Right atrium auricular region (tissue), 2 donors: ENCODE measurements at regions not wholly inside any gene's neighbourhood (a gene's known extent, or its start where the extent isn't known, plus 50 kb on each side); places are given as distances from the start of the nearest gene placed in this dataset.

Experiments
- DNase-seq: peaks from one replicate; pipeline ENCODE4 v3.0.0-alpha.2; 2019; ENCODE audit warnings: low spot score
- H3K27ac ChIP-seq, 2 donors: fragments of 200-600 bp; sonication (generic); 1 replicate in 1 of 2; 2 replicates in 1 of 2; pipeline ENCODE4 v1.5.1; 2016 to 2019
- H3K27me3 ChIP-seq, 2 donors: fragments of 200-600 bp; sonication (generic); one replicate each; pipeline versions ENCODE4 v1.5.1 to v1.6.0; 2017 to 2019
- H3K36me3 ChIP-seq: fragments of 200-600 bp; sonication (generic); one replicate; pipeline ENCODE4 v1.5.1; 2016
- H3K4me1 ChIP-seq, 2 donors: fragments of 200-600 bp; sonication (generic); one replicate each; pipeline versions ENCODE4 v1.5.1 to v1.6.0; 2017 to 2019
- H3K4me3 ChIP-seq, 2 donors: fragments of 200-600 bp; sonication (generic); 1 replicate in 1 of 2; 2 replicates in 1 of 2; pipeline ENCODE4 v1.5.1; 2017 to 2019; ENCODE audit warnings: mild to moderate bottlenecking in 1 of 2, moderate library complexity in 1 of 2
- H3K9me3 ChIP-seq, 2 donors: fragments of 200-600 bp; sonication (generic); one replicate each; pipeline ENCODE4 v1.5.1; 2019
- CTCF ChIP-seq, 2 donors: fragments of 200-600 bp; sonication (generic); IDR thresholded peaks; one replicate each; pipeline ENCODE4 v1.5.1; 2019; ENCODE audit warnings: antibody characterized with exemption in 2 of 2

GRCh38 chr3:176430244-176431037 is 766.8 kb downstream of the TBL1XR1 start:
- no peaks in the 10 kb centered on the region for H3K27me3 ChIP-seq
- no peaks in the 10 kb centered on the region for H3K4me1 ChIP-seq
- H3K36me3 ChIP-seq: no peaks in the 10 kb centered on the region
- no peak overlapping the region for H3K4me3 ChIP-seq
- DNase-seq: no peak
- H3K9me3 ChIP-seq: no peaks in the 10 kb centered on the region
- no peak overlapping the region for H3K27ac ChIP-seq
- peak; percentile 34 to 69 for TF ChIP-seq CTCF (IDR thresholded peaks at IDR 0.05)

- DNase-seq: no peak
- Histone ChIP-seq H3K4me1 (no peaks in the 10 kb centered on the region), H3K27me3 (no peaks in the 10 kb centered on the region), H3K4me3 (no peak overlapping the region), H3K36me3 (no peaks in the 10 kb centered on the region), H3K27ac (no peak overlapping the region), H3K9me3 (no peaks in the 10 kb centered on the region)
- no peak for TF ChIP-seq CTCF (IDR thresholded peaks at IDR 0.05)
Observed at GRCh38 chr3:176428552-176428951, 768.7 kb downstream of the TBL1XR1 start.

DNA sequence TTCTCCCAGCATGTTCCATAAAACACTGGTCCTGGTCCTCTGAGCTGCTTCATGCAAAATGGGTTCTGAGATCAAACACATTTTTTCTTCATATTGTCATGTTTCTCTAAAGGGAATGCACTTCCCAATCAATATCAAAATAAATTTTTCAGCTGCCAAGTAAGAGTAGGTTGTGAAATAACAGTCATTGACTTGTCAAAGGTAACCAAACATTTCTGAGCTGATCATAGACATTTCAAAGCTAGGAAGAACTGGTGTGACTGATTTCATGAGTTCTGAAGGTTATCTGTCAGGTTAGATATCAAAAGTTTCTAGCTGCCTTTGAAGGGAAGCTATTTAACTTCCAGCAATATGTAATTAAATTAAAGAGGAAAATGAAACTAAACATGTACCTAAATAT is 770.9 kb downstream of the TBL1XR1 start:
- no peak for TF ChIP-seq CTCF (IDR thresholded peaks at IDR 0.05)
- DNase-seq: no peak
- Histone ChIP-seq H3K4me3 (no peak overlapping the region), H3K4me1 (no peaks in the 10 kb centered on the region), H3K27ac (no peak overlapping the region), H3K27me3 (no peaks in the 10 kb centered on the region), H3K9me3 (no peaks in the 10 kb centered on the region), H3K36me3 (no peaks in the 10 kb centered on the region)

DNA sequence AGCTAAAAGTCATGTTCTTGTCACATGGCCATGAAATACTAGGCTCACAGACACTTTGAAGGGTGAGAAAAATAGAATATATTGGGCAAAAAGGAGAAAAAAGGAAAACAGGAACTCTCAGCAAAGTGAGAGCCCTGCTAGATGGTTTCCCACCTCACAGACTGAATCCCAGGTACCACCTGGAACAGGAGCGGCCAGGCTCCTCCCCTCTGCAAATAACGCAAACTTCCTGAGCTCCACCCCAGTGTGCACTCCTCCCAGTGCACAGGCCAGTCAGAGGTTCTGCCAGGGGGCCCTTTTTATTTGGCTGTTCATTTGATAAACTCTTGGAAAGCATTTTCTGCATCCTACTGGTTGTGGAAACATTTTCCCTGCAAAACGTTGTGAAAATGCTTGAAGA is 780.4 kb downstream of the TBL1XR1 start:
- no peaks in the 10 kb centered on the region for H3K9me3 ChIP-seq
- DNase-seq: no peak
- H3K4me1 ChIP-seq: no peaks in the 10 kb centered on the region
- H3K36me3 ChIP-seq: no peaks in the 10 kb centered on the region
- H3K27ac ChIP-seq: no peak overlapping the region
- no peak for TF ChIP-seq CTCF (IDR thresholded peaks at IDR 0.05)
- H3K4me3 ChIP-seq: no peak overlapping the region
- H3K27me3 ChIP-seq: no peaks in the 10 kb centered on the region

DNA sequence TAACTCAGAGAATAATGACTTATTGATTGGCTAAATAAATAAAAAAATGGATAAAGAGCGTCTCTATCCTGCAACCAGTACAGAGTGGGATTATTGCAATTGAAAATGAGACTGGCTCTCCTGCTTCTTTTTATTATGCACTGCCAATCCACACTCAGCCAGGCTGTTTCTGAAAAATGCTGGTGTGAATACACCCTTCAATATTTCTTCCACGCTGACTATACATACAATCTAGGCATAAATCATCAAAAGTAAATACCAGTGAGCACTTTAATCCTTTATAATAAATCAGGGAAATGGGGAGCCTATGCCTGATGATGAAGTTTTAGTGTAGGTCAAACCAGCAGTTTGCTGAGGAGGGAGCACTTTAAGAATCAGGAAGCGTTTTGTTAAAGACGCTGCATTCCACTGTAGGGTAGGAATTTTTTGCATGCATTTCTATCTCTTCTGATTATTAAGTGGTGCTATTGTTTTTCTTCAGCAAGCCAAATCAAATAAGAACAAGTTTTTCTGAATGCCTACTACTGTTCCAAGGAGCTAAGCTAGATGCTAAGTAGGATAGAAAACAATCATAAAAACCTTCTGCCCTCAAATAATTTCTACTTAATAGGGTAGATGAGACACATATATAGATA is 781.5 kb downstream of the TBL1XR1 start:
- Histone ChIP-seq H3K4me1 (no peaks in the 10 kb centered on the region), H3K36me3 (no peaks in the 10 kb centered on the region), H3K27ac (no peak overlapping the region), H3K27me3 (no peaks in the 10 kb centered on the region), H3K9me3 (no peaks in the 10 kb centered on the region), H3K4me3 (no peak overlapping the region)
- no peak for TF ChIP-seq CTCF (IDR thresholded peaks at IDR 0.05)
- no peak for DNase-seq
